SHP77 (cell line): ENCODE measurements at regions not wholly inside any gene's neighbourhood (a gene's known extent, or its start where the extent isn't known, plus 50 kb on each side); places are given as distances from the start of the nearest gene placed in this dataset.

ENCODE experiments used
- DNase-seq, 2 experiments: peaks; one replicate each; lab custom pipeline; 2025; lab: John Stamatoyannopoulos, UW

DNA sequence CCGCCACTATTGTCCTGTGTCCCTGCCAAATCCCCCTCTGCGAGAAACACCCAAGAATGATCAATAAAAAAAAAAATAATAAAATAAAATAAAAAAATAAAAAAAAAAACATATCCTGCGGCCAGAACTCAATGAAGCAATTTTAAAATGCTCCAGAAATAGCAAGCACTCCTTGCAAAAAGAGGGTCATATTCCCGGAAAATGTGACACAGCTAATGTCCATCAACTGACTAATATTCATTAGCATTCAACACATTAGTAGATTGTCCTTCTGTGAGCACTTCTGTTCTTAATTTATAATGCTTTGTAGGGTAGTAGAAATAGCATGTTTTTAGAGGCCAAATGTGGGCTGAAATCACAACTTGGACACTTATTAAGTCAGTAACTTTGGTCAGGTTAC, 252.3 kb upstream of the SESN3 start:
- DNase-seq = no peak

DNA sequence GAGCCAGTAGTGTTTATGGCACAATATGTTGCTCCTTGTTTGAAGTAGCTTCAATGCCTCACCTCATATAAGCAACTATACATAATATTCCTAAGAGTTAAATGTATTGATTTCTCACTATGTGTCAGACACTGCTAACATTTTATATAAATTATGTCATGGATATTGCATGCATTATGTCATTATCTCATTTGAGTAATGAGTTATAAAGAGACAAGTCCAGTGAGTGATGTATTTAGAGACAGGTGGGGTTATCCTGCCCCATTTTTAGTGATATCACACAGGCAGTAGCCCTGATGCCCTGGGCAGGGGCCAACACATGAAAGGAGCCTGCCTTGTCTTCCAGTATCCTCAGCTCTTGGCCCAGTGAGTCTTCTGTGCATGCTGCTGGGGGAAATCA, 247.0 kb upstream of the SESN3 start:
- no peak for DNase-seq

GRCh38 chr11:95469258-95469657, 238.3 kb upstream of the SESN3 start:
- no peak for DNase-seq

DNA sequence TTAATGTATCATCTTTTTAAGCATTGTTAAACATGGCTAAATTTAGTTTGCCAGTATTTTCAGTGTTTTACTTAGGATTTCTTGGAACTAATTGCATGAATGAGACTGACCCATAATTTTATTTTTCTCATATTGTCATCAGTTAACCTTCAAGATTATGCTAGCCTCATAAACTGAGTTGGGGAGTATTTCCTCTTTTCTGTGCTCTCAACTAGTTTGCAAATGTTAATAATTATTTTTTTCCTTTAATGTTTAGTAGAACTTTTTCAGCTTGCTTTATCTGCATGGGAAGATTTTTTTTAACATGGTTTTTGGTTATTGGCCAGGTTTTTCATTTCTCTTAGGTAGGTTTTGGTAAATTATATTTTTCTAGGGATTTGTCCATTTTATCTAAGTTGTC, 235.4 kb upstream of the SESN3 start:
- no peak for DNase-seq

GRCh38 chr11:95465887-95466286, 234.9 kb upstream of the SESN3 start:
- no peak for DNase-seq

- no peak for DNase-seq
These were observed 230.9 kb upstream of the SESN3 start for GRCh38 chr11:95461858-95462257.

GRCh38 chr11:95461348-95461747, 230.3 kb upstream of the SESN3 start:
- DNase-seq = no peak

GRCh38 chr11:95459291-95460042, 228.5 kb upstream of the SESN3 start:
- no peak for DNase-seq

- DNase-seq = no peak
These were observed 225.9 kb upstream of the SESN3 start for GRCh38 chr11:95456714-95457491.

DNA sequence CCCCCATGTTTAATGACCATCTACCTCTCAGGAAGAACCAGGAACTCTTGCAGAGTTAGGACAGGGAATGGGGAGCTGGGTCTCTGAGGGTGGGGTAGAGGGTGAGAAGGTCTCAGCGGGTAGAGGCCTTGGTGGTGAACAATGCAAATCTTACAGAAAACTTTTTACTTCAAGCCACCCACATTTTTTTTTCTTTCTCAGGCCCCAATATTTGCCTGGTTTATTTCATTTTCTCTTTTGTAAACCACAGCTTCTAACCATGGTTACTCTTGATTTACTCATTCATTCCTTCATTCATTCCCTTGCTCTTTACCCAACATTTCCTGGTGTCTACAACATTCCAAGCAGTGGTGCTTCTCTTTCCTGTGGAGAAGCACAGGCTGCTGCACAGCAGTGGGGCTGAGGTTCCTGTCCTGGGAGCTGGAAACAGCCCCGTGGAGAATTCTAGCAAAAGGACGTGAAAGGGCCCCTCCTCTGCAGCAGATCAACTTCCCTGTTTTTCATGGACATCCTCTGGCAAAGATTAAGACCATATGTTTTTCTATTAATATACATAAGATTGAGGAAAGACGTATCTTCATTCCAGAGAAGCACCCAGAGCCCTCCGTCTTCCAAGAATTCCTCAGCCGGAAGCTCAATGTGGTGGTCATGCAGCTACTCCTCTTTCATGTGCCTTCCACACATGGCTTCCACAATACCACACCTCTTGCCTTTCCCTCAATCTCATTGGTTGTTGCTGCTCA, 224.4 kb upstream of the SESN3 start:
- no peak for DNase-seq

DNA sequence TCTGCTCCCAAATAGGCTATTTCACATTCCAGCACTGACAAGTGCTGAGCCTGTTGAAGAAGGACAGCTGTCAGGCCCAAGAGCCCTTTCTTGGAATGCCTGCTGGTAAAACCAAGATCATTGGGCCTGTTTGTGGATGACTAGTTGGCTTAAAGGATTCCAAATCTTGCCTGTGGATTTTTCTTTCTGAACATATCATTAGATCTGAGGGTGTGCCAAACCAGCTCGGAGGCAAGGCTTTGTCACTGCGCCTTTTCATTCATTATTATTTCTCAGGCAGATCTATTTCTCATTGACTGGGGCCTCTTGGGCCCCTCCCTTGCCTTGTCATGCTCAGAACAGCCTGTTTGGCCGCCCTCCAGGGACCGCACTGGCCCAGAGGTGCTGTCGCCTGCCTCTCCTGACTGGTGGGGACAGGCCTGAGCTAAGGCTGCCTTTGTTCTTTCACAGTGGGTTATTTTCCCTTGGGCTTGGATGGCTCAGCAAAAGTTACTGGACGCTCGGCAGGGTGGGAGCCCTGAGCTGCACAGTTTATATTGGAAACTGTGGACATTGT, 222.7 kb upstream of the SESN3 start:
- no peak for DNase-seq

DNA sequence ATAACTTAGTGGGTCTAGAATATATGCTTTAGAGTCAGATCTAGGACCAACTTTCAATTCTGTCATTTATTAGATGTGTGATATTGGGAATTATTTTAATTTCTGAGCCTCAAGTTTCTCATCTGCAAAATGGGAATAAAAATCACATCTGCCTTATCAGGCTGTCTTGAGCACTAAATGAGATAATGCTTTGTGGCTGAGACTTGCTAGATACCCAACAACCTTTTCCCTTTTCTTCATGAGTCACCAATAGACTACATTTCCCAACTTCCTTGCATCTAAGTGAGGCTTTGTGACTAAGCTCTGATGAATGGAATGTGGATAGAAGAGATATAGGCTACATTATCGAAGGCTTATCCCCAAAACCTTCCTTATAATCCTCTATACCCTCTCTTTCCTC, 220.7 kb upstream of the SESN3 start:
- no peak for DNase-seq

- DNase-seq = no peak
These were observed 220.3 kb upstream of the SESN3 start for GRCh38 chr11:95451261-95451660.

- DNase-seq = no peak
These were observed 219.6 kb upstream of the SESN3 start for GRCh38 chr11:95450547-95451123.

- DNase-seq = no peak
These were observed 214.8 kb upstream of the SESN3 start for GRCh38 chr11:95445746-95446333.

DNA sequence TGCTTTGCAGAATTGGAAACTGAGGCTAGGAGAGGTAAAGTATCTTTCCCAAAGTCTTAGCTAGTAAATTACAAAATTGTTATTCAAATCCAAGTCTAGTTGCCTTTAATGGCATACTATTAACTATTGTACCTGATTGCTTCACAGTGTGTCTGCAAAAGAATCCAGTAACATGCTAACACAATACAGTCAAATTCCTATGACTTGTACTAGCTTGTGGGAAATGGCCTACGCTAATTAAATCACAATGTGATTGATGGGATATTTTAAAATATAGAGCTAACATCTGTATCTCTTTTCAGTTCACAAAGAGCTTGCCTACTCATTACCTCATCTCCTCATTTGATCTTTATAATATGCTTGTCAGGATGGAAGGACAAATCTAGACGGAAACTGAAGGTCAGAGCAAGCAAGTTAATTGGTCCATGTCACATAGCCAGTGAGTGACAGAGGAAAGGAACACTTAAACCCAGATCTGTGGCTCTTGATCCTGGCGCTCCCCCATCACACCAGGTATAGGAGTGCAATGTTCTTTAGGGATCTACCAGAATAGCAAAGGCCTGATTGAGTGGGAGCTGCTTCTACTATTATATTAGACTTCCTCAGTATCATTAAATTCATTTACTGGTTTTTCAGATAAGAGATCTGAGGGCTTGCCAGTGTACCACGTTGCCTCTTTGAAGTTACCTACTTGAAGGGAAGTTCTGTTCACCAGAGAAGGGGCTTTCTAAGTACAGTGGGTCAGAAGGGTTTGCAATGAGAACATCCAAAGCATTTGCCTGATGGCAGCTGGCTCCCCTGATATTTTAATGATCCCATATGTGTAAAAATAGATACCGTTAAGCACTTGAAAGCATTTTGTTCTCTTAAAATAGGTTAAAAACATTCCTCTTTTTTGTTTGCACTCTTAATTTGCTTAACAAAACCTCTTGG, 213.6 kb upstream of the SESN3 start:
- DNase-seq = no peak

- no peak for DNase-seq
These were observed 212.4 kb upstream of the SESN3 start for GRCh38 chr11:95443386-95443785.

DNA sequence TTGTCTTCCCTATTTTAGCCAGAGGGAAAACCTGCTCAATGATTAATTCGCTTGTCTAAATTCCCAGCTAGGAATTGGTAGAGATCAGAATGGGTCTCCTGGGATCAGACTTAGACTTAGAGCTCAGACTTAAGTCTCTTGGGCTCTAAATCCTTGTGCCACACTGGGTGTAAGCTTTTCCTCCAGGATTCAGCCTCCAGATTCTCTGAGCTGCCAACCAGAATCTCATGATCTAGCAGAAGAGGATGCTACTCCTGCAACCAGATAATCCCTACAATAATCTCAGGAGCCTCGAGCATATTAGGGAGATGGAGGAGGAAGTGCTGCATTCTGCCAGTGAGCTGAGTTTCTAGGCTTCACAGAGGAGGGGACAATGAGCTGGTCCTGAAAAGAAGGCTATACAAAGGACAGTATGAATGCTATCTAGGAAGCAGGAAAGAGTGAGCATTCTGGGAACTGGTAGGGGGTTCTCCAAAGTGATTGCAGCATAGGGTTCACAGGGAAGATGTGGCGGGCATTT, 211.6 kb upstream of the SESN3 start:
- no peak for DNase-seq

DNA sequence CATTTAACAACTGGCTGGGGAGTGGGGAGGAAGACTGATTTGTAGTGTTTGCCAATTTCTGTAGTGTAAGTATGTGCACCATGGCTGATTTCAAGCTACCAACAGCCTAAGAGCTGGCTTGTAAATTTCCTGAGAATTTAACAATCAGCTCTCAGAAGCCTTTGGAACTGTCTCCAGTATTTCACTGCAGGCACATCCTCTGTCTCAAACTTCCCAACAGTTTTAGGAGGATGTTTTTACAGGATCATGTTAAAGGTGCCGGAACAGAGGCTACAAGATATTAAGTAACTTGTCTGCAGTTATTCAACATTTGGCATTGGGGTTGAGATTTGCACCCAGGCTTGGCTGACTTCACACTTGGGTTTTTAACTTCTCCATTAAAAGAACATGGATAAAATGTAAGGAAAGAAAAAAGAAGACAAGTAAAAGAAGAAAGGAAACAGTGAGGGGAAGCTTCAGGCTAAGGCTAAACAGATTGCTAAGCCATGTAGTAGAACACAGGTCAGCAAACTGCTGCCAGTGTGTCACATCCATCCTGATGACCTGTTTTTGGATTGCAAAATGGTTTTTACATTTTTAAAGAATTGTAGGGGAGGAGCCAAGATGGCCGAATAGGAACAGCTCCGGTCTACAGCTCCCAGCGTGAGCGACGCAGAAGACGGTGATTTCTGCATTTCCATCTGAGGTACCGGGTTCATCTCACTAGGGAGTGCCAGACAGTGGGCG, 204.8 kb upstream of the SESN3 start:
- DNase-seq = no peak

DNA sequence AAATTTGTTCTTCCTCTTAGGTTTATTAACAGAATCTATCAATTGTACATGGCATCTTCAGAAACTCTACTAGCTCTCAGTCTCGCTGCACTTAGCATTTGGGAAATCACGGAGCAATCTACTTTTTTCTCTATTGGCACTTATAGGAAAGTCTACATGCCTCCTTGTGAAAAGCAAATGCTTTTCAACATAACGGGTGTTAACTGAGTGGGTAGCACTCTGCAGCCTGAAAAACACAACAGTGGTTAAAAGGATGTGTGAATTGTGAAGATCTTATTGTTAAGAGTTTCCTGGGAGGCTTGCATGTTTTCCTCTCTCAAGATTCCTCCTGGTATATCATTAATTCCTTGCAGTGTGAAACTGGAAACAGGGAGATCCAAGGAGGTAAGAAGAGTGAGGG, 204.2 kb upstream of the SESN3 start:
- DNase-seq = no peak
